Endothelial cell of umbilical vein (primary cell): ENCODE measurements at regions not wholly inside any gene's neighbourhood (a gene's known extent, or its start where the extent isn't known, plus 50 kb on each side); places are given as distances from the start of the nearest gene placed in this dataset.

ENCODE experiments used
- BruUV-seq: library from RNA; stranded (reverse); fragments of 400-500 nt; replicated peaks from 2 replicates; lab custom pipeline; 2021; lab: Mats Ljungman, UMichigan
- CTCF ChIA-PET: fragments of 300-600, 350-600 bp; sonication (Branson Sonifier 250); formaldehyde crosslinking; loops from one replicate; lab custom pipeline; 2021; ENCODE audit warnings: antibody characterized with exemption, inconsistent platforms; lab: Charles Lee
- POLR2A ChIA-PET: fragments of 300-600, 350-600 bp; sonication (Branson Sonifier 250); formaldehyde crosslinking; loops from one replicate; lab custom pipeline; 2021; ENCODE audit warnings: antibody characterized with exemption, inconsistent platforms; lab: Charles Lee
- DNase-seq: peaks from one replicate; pipeline ENCODE4 v3.0.0-alpha.2; 2011; ENCODE audit warnings: low read depth, low spot score
- FAIRE-seq: peaks from 2 replicates; lab custom pipeline; 2011; peaks lifted over from hg19 to GRCh38; lab: Jason Lieb, UNC
- H2AFZ ChIP-seq: 2 replicates; pipeline ENCODE4 v1.6.0; 2012; ENCODE audit warnings: low read depth, low read length, control low read depth, inconsistent platforms
- H3K27ac ChIP-seq: 2 replicates; pipeline ENCODE4 v1.5.1; 2011; ENCODE audit warnings: low read depth, mild to moderate bottlenecking, control low read depth, low read length, moderate library complexity; ENCODE audit not compliant: insufficient read depth
- H3K27me3 ChIP-seq, 2 experiments: 2 replicates each; pipeline versions ENCODE4 v1.6.0 to v1.6.1; 2011; ENCODE audit warnings: low read length in 2 of 2, mixed read lengths in 1 of 2; ENCODE audit not compliant: control insufficient read depth in 2 of 2, insufficient read depth in 2 of 2
- H3K36me3 ChIP-seq, 2 experiments: 2 replicates in 1 of 2; 3 replicates in 1 of 2; pipeline ENCODE4 v1.5.1; 2011; ENCODE audit warnings: low read length in 2 of 2, mild to moderate bottlenecking in 1 of 2, moderate library complexity in 1 of 2; ENCODE audit not compliant: control insufficient read depth in 2 of 2, insufficient read depth in 2 of 2; ENCODE audit errors: extremely low read depth in 1 of 2
- H3K4me1 ChIP-seq: 3 replicates; pipeline ENCODE4 v1.5.1; 2011; ENCODE audit warnings: mild to moderate bottlenecking, low read length; ENCODE audit not compliant: control insufficient read depth, insufficient read depth; ENCODE audit errors: extremely low read depth
- H3K4me2 ChIP-seq: 2 replicates; pipeline ENCODE4 v1.6.1; 2011; ENCODE audit warnings: low read length, control low read depth, mixed read lengths; ENCODE audit not compliant: insufficient read depth
- H3K4me3 ChIP-seq, 3 experiments: fragments of 200-600 bp in 1 of 3; sonication (generic), shearing (Covaris generic) in 1 of 3; replicated peaks in 1 of 3; 2 replicates each; pipeline ENCODE4 v1.5.1; 2011 to 2016; ENCODE audit warnings: control low read depth in 3 of 3, low read length in 3 of 3, mild to moderate bottlenecking in 2 of 3, inconsistent platforms in 1 of 3, low read depth in 1 of 3, moderate library complexity in 1 of 3; ENCODE audit not compliant: insufficient read depth in 1 of 3
- H3K79me2 ChIP-seq: 2 replicates; pipeline ENCODE4 v1.6.0; 2012; ENCODE audit warnings: low read length, inconsistent platforms; ENCODE audit not compliant: control insufficient read depth, insufficient read depth
- H3K9ac ChIP-seq: replicated peaks from 2 replicates; pipeline ENCODE3; 2011; ENCODE audit warnings: low read length, control low read depth; ENCODE audit not compliant: insufficient read depth; ENCODE audit errors: extremely low read depth
- H3K9me1 ChIP-seq: replicated peaks from 3 replicates; pipeline ENCODE4 v1.6.0; 2011; ENCODE audit warnings: mild to moderate bottlenecking, low read length; ENCODE audit not compliant: control insufficient read depth, insufficient read depth; ENCODE audit errors: extremely low read depth
- H3K9me3 ChIP-seq: replicated peaks from 2 replicates; pipeline ENCODE4 v1.5.1; 2012; ENCODE audit warnings: low read length, inconsistent platforms; ENCODE audit not compliant: control insufficient read depth, insufficient read depth
- H4K20me1 ChIP-seq: replicated peaks from 2 replicates; pipeline ENCODE3; 2011; ENCODE audit warnings: mild to moderate bottlenecking, low read length; ENCODE audit not compliant: control insufficient read depth, insufficient read depth; ENCODE audit errors: extremely low read depth
- CTCF ChIP-seq, 2 donors: IDR thresholded peaks; 1 replicate in 1 of 2; 2 replicates in 1 of 2; pipeline ENCODE4 v1.5.1; 2011; ENCODE audit warnings: low read length in 2 of 2, mild to moderate bottlenecking in 2 of 2, moderate library complexity in 2 of 2, control low read depth in 1 of 2, inconsistent platforms in 1 of 2, low read depth in 1 of 2; ENCODE audit not compliant: insufficient read depth in 1 of 2; ENCODE audit errors: extremely low read depth in 1 of 2
- EZH2 ChIP-seq: IDR thresholded peaks from 2 replicates; pipeline ENCODE4 v1.6.1; 2012; ENCODE audit warnings: borderline replicate concordance, low read depth, mild to moderate bottlenecking, moderate library complexity, low read length, inconsistent platforms; ENCODE audit not compliant: severe bottlenecking
- FOS ChIP-seq: IDR thresholded peaks from 2 replicates; pipeline ENCODE4 v1.6.1; 2011; ENCODE audit warnings: mild to moderate bottlenecking, low read length, moderate library complexity, borderline replicate concordance; ENCODE audit not compliant: insufficient read depth
- GATA2 ChIP-seq: IDR thresholded peaks from 2 replicates; pipeline ENCODE4 v1.7.0; 2011; ENCODE audit warnings: low read depth, mild to moderate bottlenecking, moderate library complexity, mixed read lengths, low read length; ENCODE audit not compliant: insufficient read length, insufficient read depth
- JUN ChIP-seq: IDR thresholded peaks from 2 replicates; pipeline ENCODE4 v1.6.1; 2011; ENCODE audit warnings: borderline replicate concordance, low read depth; ENCODE audit not compliant: insufficient read length, insufficient read depth
- MYC ChIP-seq: IDR thresholded peaks from one replicate; pipeline ENCODE4 v1.6.1; 2011; ENCODE audit warnings: mild to moderate bottlenecking, low read depth, low read length
- POLR2A ChIP-seq: IDR thresholded peaks from 2 replicates; pipeline ENCODE4 v1.6.1; 2012; ENCODE audit warnings: low read depth, mild to moderate bottlenecking, control low read depth, low read length
- POLR2AphosphoS5 ChIP-seq: IDR thresholded peaks from 2 replicates; pipeline ENCODE4 v1.6.1; 2012; ENCODE audit warnings: low read depth, mild to moderate bottlenecking, control low read depth, low read length, moderate library complexity; ENCODE audit not compliant: insufficient read depth
- dilution Hi-C: fragments of 300-500 bp; cut with MboI; formaldehyde crosslinking; loops from one replicate; pipeline ENCODE4 v1.15.0; 2019; ENCODE audit warnings: low sequenced_read_pairs; ENCODE audit not compliant: extremely low pct_ligation_motif_present
- intact Hi-C: fragments of 100-400 bp; cut with micrococcal nuclease; formaldehyde crosslinking; loops from one replicate; pipeline ENCODE4 v1.10.0; 2022
- TF ChIP-seq, protein P1 (sequence below): IDR thresholded peaks from 2 replicates; pipeline ENCODE4 v1.6.1; 2011; ENCODE audit not compliant: insufficient read depth, insufficient read length

DNA sequence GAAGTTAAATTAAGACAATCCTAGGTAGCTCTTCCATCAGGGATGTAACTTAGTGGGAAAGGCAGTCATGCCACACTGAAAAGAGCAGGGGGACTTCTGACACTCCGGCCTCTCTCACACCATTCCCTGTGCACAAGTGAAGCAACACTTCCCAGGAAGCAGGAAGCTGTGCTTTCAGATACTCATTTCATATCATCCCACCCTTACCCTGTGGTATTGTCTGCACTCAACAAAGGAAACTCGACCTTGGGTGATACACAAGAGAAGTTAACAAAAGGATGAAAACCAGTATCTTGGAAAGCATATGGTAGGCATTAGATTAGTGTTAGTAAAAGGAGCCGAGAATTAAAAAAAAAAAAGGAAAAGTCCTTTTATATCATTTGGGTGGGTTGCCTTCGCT is 61.3 kb upstream of the MDM1 start:
- BruUV-seq = no TSS peak
- H3K4me3 ChIP-seq = no peak overlapping the region
- no peak overlapping the region for H3K9ac ChIP-seq
- dilution Hi-C loops (no loop called here), intact Hi-C loops (no loop called here)
- POLR2A ChIA-PET = interaction anchor here (0.6 kb wide), 1 partner anchor 69 kb away, joined by 5 read pairs; no protein-coding TSS in a partner anchor
- DNase-seq = peak; percentile 6
- H3K9me1 ChIP-seq = no peaks in the 10 kb centered on the region
- no peaks in the 10 kb centered on the region for H3K9me3 ChIP-seq
- H3K27ac ChIP-seq = no peak overlapping the region
- no peak overlapping the region for H2AFZ ChIP-seq
- no peak overlapping the region for H3K4me2 ChIP-seq
- no peaks in the 10 kb centered on the region for H3K36me3 ChIP-seq
- H4K20me1 ChIP-seq = no peaks in the 10 kb centered on the region
- no peaks in the 10 kb centered on the region for H3K4me1 ChIP-seq
- CTCF ChIA-PET = interaction anchor here (1.1 to 2.2 kb wide), 2 partner anchors 8 to 13 kb away, joined by 3 to 6 read pairs; no protein-coding TSS in a partner anchor
- no peaks in the 10 kb centered on the region for H3K79me2 ChIP-seq
- FAIRE-seq = no peak
- no peak for TF ChIP-seq CTCF (IDR thresholded peaks at IDR 0.05; ENCODE audit: extremely low read depth in 1 of 2, insufficient read depth in 1 of 2, low read depth in 1 of 2, low read length in 2 of 2)
- TF ChIP-seq FOS = no peak
- no peak for TF ChIP-seq GATA2
- TF ChIP-seq POLR2AphosphoS5 = no peak
- TF ChIP-seq POLR2A = no peak
- TF ChIP-seq, protein P1, sequence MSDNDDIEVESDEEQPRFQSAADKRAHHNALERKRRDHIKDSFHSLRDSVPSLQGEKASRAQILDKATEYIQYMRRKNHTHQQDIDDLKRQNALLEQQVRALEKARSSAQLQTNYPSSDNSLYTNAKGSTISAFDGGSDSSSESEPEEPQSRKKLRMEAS = no peak
- no peak for TF ChIP-seq MYC
- TF ChIP-seq EZH2 = no peak
- no peak for TF ChIP-seq JUN
- no peaks in the 10 kb centered on the region for H3K27me3 ChIP-seq
